ENCODE measurements at regions not wholly inside any gene's neighbourhood (a gene's known extent, or its start where the extent isn't known, plus 50 kb on each side); places are given as distances from the start of the nearest gene placed in this dataset.

DNA sequence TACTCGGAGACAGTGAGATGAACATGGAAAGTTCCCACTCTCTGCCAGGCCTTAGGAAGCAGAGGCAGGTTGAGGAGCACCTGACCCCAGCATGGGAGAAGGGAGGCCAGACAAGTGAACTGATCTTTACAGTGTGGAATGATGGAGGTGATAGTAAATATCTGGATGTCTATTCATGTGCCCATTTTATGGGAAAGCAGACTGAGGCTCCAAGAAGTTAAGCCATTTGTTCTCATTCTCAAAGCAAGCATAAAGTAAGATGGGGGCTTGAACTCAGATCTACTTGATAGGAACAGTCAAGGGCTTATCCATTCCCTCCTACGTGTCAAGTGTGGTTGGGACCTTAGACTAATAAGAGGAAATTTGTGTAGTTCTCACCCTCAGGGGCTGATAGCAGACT, 461.5 kb downstream of the MN1 start:
- intact Hi-C loops (cut with DNase I, micrococcal nuclease) = no loop called here
- Histone ChIP-seq H3K36me3 (ENCODE audit: low read depth) (no peaks in the 10 kb centered on the region), H3K9me3 (peaks cover 5% of the 10 kb centered on the region), H3K4me1 (ENCODE audit: low read depth) (no peaks in the 10 kb centered on the region), H3K4me3 (no peak overlapping the region)
- no peak for DNase-seq
- ATAC-seq = no peak
- TF ChIP-seq, protein P1, sequence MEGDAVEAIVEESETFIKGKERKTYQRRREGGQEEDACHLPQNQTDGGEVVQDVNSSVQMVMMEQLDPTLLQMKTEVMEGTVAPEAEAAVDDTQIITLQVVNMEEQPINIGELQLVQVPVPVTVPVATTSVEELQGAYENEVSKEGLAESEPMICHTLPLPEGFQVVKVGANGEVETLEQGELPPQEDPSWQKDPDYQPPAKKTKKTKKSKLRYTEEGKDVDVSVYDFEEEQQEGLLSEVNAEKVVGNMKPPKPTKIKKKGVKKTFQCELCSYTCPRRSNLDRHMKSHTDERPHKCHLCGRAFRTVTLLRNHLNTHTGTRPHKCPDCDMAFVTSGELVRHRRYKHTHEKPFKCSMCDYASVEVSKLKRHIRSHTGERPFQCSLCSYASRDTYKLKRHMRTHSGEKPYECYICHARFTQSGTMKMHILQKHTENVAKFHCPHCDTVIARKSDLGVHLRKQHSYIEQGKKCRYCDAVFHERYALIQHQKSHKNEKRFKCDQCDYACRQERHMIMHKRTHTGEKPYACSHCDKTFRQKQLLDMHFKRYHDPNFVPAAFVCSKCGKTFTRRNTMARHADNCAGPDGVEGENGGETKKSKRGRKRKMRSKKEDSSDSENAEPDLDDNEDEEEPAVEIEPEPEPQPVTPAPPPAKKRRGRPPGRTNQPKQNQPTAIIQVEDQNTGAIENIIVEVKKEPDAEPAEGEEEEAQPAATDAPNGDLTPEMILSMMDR (IDR thresholded peaks at IDR 0.05) = no peak

DNA sequence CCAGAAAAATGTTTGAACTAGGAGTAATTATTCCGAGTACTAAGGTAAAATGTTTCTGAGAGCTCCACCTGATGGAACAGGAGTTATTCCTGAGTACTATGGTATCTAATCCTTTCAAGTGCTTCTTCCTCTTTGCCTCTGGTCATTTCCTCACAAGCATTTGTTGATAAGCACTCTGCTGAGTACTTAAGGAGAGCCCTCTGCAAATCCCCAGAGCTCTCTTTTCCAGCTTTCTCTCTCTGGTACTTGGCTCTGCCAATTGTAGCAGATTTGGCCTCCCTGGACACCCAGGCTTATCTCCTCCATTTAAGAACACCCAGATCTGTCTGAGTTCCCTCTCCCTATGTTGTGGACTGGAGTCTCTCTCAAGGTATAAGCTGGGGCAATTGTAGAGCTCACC, 457.0 kb downstream of the MN1 start:
- Histone ChIP-seq H3K4me3 (no peak overlapping the region), H3K36me3 (ENCODE audit: low read depth) (no peaks in the 10 kb centered on the region), H3K4me1 (ENCODE audit: low read depth) (no peaks in the 10 kb centered on the region), H3K9me3 (peaks cover 5% of the 10 kb centered on the region)
- intact Hi-C loops (cut with DNase I, micrococcal nuclease) = no loop called here
- DNase-seq = no peak
- no peak for ATAC-seq
- TF ChIP-seq, protein P1 (IDR thresholded peaks at IDR 0.05) = no peak

DNA sequence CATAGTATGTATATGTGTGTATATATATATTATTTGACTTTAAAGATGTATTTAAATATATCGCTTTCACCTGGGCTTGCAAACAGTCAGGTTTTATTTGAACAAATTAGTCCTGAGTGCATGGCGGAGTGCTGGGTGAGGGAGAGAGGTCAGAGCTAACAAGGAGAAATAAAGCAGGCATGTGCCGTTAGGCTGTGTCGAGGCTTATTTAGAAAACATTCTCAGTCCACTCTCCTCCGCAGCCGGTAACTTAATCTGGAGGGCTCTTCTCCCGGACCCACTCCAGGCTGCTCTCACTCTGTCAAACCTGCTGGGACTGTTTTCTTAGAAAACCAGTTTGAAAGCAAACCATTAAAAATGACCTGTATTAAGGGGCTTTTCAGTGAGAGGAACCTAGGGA, 455.9 kb downstream of the MN1 start:
- DNase-seq (no peak), ATAC-seq (no peak)
- intact Hi-C loops (cut with DNase I, micrococcal nuclease) = no loop called here
- Histone ChIP-seq H3K4me3 (no peak overlapping the region), H3K4me1 (ENCODE audit: low read depth) (no peaks in the 10 kb centered on the region), H3K9me3 (peaks cover 8% of the 10 kb centered on the region), H3K36me3 (ENCODE audit: low read depth) (no peaks in the 10 kb centered on the region)
- TF ChIP-seq, protein P1 (IDR thresholded peaks at IDR 0.05) = no peak

DNA sequence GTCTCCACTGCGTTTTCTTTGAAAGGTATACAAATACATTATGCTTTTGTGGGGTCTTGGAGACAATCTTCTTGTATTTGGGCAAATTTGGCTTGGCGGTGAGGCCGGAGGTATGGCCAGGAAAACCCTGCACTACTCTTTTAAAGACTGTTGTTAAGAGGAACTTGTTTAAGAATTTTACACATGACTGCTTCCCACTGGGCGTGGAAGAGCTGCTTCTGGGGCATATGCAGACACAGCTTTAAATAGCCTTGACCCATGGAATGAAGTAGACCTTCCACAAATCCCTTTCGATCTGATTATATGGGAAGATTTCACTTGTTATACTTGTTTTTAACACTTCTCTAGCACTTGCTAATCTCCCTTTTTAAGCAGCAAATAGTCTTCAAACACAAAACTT, 453.6 kb downstream of the MN1 start:
- Histone ChIP-seq H3K9me3 (peaks cover 4% of the 10 kb centered on the region), H3K4me1 (ENCODE audit: low read depth) (no peaks in the 10 kb centered on the region), H3K36me3 (ENCODE audit: low read depth) (no peaks in the 10 kb centered on the region), H3K4me3 (no peak overlapping the region)
- no peak for DNase-seq
- intact Hi-C loops (cut with DNase I, micrococcal nuclease) = no loop called here
- TF ChIP-seq, protein P1 (IDR thresholded peaks at IDR 0.05) = no peak
- ATAC-seq = no peak

DNA sequence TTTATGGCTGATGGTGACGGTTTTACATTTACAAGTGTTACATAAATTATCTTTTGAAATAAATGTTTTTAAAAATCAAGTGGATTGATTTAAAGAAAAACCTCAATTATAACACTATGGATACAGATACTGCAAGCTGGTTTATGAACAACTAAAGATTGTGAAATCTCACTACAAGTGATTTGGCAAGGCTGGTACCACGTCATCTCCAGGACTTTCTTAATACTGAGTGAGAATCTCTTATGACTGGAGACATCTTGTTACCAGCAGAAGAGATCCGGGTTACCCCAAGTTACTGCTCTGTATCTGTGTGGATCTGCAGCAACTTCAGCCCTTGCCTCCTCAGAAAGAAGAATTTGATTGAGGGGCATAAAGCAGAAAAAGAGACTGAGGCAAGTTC, 452.9 kb downstream of the MN1 start:
- TF ChIP-seq, protein P1 (IDR thresholded peaks at IDR 0.05) = no peak
- Histone ChIP-seq H3K36me3 (ENCODE audit: low read depth) (no peaks in the 10 kb centered on the region), H3K4me3 (no peak overlapping the region), H3K9me3 (peaks cover 4% of the 10 kb centered on the region), H3K4me1 (ENCODE audit: low read depth) (no peaks in the 10 kb centered on the region)
- DNase-seq (no peak), ATAC-seq (no peak)
- intact Hi-C loops (cut with DNase I, micrococcal nuclease) = no loop called here

DNA sequence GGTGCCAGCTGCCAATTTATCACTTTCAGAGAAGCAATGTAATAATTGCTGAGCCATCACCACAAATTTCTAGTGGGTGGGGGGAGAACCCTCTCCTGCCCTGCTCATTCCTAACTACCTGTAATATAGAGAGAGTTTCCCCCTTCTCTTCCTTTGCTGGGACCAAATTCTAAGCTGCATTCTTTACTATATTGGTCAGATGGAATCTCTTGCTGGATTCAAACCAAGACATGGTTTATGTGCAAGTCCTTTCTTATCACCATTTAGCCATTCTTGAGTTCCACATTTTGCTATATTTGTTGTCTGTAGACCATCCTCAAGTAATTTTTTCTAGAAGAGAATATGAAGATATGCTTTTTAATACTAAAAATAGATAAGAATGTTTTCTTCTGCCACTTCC, 452.1 kb downstream of the MN1 start:
- DNase-seq = no peak
- Histone ChIP-seq H3K36me3 (ENCODE audit: low read depth) (no peaks in the 10 kb centered on the region), H3K4me3 (no peak overlapping the region), H3K4me1 (ENCODE audit: low read depth) (no peaks in the 10 kb centered on the region), H3K9me3 (peaks cover 4% of the 10 kb centered on the region)
- no peak for ATAC-seq
- intact Hi-C loops (cut with DNase I, micrococcal nuclease) = no loop called here
- TF ChIP-seq, protein P1 (IDR thresholded peaks at IDR 0.05) = no peak
